HepG2 (cell line): ENCODE measurements at regions not wholly inside any gene's neighbourhood (a gene's known extent, or its start where the extent isn't known, plus 50 kb on each side); places are given as distances from the start of the nearest gene placed in this dataset.
"Not testable (repeated sequence)": the region's sequence is repeated elsewhere in the genome, so short reads cannot be mapped to it uniquely, and the experiment has no call there.

Experiments used
- ATAC-seq: fragments of 200-7000 bp; cut with Tn5 transposase; 3 replicates; pipeline ENCODE4 v1.9.1; 2020; ENCODE audit warnings: mild to moderate bottlenecking, moderate library complexity
- BruUV-seq: library from RNA; stranded (reverse); fragments of 400-500 nt; replicated peaks from 2 replicates; lab custom pipeline; 2021; lab: Mats Ljungman, UMichigan
- CTCF ChIA-PET: fragments of 300-600 bp; formaldehyde crosslinking; extraction: SDS; loops from one replicate; lab custom pipeline; 2021; ENCODE audit warnings: low total read pairs, inconsistent platforms, low intra/inter-chr PET ratio; lab: Yijun Ruan, JAX
- POLR2A ChIA-PET: fragments of 350-600 bp; sonication (Branson Sonifier 250); formaldehyde crosslinking; loops from one replicate; lab custom pipeline; 2020; ENCODE audit warnings: antibody characterized with exemption, inconsistent platforms; lab: Yijun Ruan, JAX
- DNase-seq: peaks from one replicate; pipeline ENCODE4 v3.0.0-alpha.2; 2015; ENCODE audit warnings: low spot score
- FAIRE-seq: peaks from 3 replicates; lab custom pipeline; 2011; peaks lifted over from hg19 to GRCh38; lab: Jason Lieb, UNC
- H2AFZ ChIP-seq: one replicate; pipeline ENCODE4 v1.6.1; 2011; ENCODE audit warnings: low read length, inconsistent platforms
- H3K27ac ChIP-seq: fragments of 300-600 bp; 3 replicates; pipeline ENCODE4 v1.8.0; 2011; ENCODE audit warnings: mixed run types, mild to moderate bottlenecking, mixed read lengths, low read length, inconsistent platforms; ENCODE audit not compliant: insufficient read depth; ENCODE audit errors: extremely low read length
- H3K27me3 ChIP-seq, 2 experiments: fragments of 200-600 bp in 1 of 2; 2 replicates in 1 of 2; 3 replicates in 1 of 2; pipeline versions ENCODE4 v1.6.0 to v1.8.0; 2011; ENCODE audit warnings: low read length in 2 of 2, mild to moderate bottlenecking in 2 of 2, moderate library complexity in 2 of 2, inconsistent platforms in 1 of 2; ENCODE audit not compliant: insufficient read depth in 2 of 2, control insufficient read depth in 1 of 2
- H3K36me3 ChIP-seq, 2 experiments: fragments of 200-600 bp in 1 of 2; replicated peaks in 1 of 2; 2 replicates in 1 of 2; 3 replicates in 1 of 2; pipeline versions ENCODE4 v1.5.1 to v1.8.0; 2011; ENCODE audit warnings: low read length in 2 of 2, inconsistent platforms in 1 of 2; ENCODE audit not compliant: insufficient read depth in 2 of 2, control insufficient read depth in 1 of 2
- H3K4me1 ChIP-seq: 2 replicates; pipeline ENCODE4 v1.5.1; 2012; ENCODE audit warnings: low read length, inconsistent platforms; ENCODE audit not compliant: insufficient read depth
- H3K4me2 ChIP-seq: 2 replicates; pipeline ENCODE4 v1.6.0; 2011; ENCODE audit warnings: low read depth, low read length, inconsistent platforms
- H3K4me3 ChIP-seq, 3 experiments: fragments of 200-600 bp in 1 of 3; sonication (generic), shearing (Covaris generic) in 1 of 3; replicated peaks in 1 of 3; 2 replicates each; pipeline ENCODE4 v1.5.1; 2011 to 2016; ENCODE audit warnings: low read length in 3 of 3, inconsistent platforms in 2 of 3, low read depth in 2 of 3, mild to moderate bottlenecking in 2 of 3, control low read depth in 1 of 3, mixed read lengths in 1 of 3; ENCODE audit not compliant: insufficient read depth in 1 of 3
- H3K79me2 ChIP-seq: one replicate; pipeline ENCODE4 v1.6.1; 2011; ENCODE audit warnings: low read length, inconsistent platforms; ENCODE audit not compliant: insufficient read depth
- H3K9ac ChIP-seq: 2 replicates; pipeline ENCODE4 v1.6.0; 2011; ENCODE audit warnings: mild to moderate bottlenecking, low read depth, low read length, inconsistent platforms; ENCODE audit not compliant: insufficient read depth
- H3K9me3 ChIP-seq: 2 replicates; pipeline ENCODE4 v1.5.1; 2012; ENCODE audit warnings: mild to moderate bottlenecking, low read length
- H4K20me1 ChIP-seq: 2 replicates; pipeline ENCODE4 v1.6.0; 2011; ENCODE audit warnings: inconsistent platforms, mild to moderate bottlenecking, low read length, moderate library complexity; ENCODE audit not compliant: insufficient read depth
- WGBS: methylation state at CpG from one replicate; pipeline ENCODE4 v1.1.6; 2017; ENCODE audit warnings: low lambda C conversion rate; 5-methylcytosine and 5-hydroxymethylcytosine counted together
- in situ Hi-C: cut with HindIII; loops from 2 replicates; pipeline ENCODE4 v1.10.0; 2017; ENCODE audit warnings: low pct_unique_long_range_greater_than_20kb; ENCODE audit not compliant: extremely low pct_ligation_motif_present
- intact Hi-C: fragments of 100-400 bp; cut with micrococcal nuclease; formaldehyde crosslinking; loops from one replicate; pipeline ENCODE4 v1.10.0; 2022; ENCODE audit not compliant: unreplicated experiment
- TF ChIP-seq, protein P1 (sequence below): sonication (generic); formaldehyde crosslinking; IDR thresholded peaks from 2 replicates; pipeline ENCODE4 v1.4.0; 2020; ENCODE audit warnings: missing genetic modification reagents, mild to moderate bottlenecking, borderline replicate concordance

DNA sequence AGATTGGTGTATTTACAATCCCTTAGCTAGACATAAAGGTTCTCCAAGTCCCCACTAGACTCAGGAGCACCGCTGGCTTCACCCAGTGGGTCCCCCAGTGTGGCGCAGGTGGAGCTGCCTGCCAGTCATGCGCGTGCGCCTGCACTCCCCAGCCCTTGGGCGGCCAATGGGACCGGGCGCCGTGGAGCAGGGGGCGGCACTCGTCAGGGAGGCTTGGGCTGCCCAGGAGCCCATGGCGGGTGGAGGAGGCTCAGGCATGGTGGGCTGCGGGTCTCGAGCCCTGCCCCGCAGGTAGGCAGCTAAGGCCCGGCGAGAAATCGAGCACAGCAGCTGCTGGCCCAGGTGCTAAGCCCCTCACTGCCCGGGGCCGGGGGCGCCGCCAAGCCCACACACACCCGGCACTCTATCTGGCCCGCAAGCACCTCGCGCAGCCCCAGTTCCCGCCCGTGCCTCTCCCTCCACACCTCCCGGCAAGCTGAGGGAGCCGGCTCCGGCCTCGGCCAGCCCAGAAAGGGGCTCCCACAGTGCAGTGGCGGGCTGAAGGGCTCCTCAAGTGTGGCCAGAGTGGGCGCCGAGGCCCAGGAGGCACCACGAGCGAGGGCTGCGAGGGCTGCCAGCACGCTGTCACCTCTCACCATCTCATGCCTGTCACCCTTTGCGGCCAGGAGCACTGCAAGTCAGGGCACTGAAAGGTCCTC lies 71.1 kb upstream of the MEF2A start:
- H3K27ac ChIP-seq, H4K20me1 ChIP-seq, in situ Hi-C loops, BruUV-seq, intact Hi-C loops, CTCF ChIA-PET, FAIRE-seq, H3K9ac ChIP-seq, H3K79me2 ChIP-seq, H3K4me3 ChIP-seq, H3K27me3 ChIP-seq, H3K9me3 ChIP-seq, H3K36me3 ChIP-seq, DNase-seq, ATAC-seq, H2AFZ ChIP-seq: not testable (repeated sequence)
- WGBS = 96% methylated on average over 5 of the region's 40 CpGs
- Histone ChIP-seq H3K4me1 (peaks cover 32% of the 10 kb centered on the region), H3K4me2 (peak overlapping the region; percentile 88; the same call in 1 of the 2 replicates)
- POLR2A ChIA-PET = interaction anchor here (2.5 kb wide), 1 partner anchor 69 kb away, joined by 6 read pairs; no protein-coding TSS in a partner anchor
- TF ChIP-seq, protein P1, sequence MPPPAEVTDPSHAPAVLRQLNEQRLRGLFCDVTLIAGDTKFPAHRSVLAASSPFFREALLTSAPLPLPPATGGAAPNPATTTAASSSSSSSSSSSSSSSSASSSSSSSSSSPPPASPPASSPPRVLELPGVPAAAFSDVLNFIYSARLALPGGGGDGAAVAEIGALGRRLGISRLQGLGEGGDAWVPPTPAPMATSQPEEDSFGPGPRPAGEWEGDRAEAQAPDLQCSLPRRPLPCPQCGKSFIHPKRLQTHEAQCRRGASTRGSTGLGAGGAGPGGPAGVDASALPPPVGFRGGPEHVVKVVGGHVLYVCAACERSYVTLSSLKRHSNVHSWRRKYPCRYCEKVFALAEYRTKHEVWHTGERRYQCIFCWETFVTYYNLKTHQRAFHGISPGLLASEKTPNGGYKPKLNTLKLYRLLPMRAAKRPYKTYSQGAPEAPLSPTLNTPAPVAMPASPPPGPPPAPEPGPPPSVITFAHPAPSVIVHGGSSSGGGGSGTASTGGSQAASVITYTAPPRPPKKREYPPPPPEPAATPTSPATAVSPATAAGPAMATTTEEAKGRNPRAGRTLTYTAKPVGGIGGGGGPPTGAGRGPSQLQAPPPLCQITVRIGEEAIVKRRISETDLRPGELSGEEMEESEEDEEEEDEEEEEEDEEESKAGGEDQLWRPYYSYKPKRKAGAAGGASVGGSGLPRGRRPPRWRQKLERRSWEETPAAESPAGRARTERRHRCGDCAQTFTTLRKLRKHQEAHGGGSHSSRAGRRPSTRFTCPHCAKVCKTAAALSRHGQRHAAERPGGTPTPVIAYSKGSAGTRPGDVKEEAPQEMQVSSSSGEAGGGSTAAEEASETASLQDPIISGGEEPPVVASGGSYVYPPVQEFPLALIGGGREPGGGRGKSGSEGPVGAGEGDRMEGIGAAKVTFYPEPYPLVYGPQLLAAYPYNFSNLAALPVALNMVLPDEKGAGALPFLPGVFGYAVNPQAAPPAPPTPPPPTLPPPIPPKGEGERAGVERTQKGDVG (CRISPR knock-in tag) = 0 out of 2 replicates have a peak, but pooled peaks have one; percentile 14
